HCT116 (cell line): ENCODE measurements at regions not wholly inside any gene's neighbourhood (a gene's known extent, or its start where the extent isn't known, plus 50 kb on each side); places are given as distances from the start of the nearest gene placed in this dataset.

ENCODE experiments used
- ATAC-seq: fragments of 200-7000 bp; cut with Tn5 transposase; 2 replicates; pipeline ENCODE4 v1.9.1; 2020; ENCODE audit warnings: mild to moderate bottlenecking, moderate library complexity
- BruUV-seq: library from RNA; stranded (reverse); fragments of 400-500 nt; replicated peaks from 2 replicates; lab custom pipeline; 2021; lab: Mats Ljungman, UMichigan
- CTCF ChIA-PET: fragments of 300-600 bp; sonication (Branson Sonifier 250); formaldehyde crosslinking; loops from one replicate; lab custom pipeline; 2021; ENCODE audit warnings: antibody characterized with exemption; lab: Charles Lee
- POLR2A ChIA-PET: fragments of 300-600, 350-600 bp; sonication (Branson Sonifier 250); formaldehyde crosslinking; loops from one replicate; lab custom pipeline; 2021; ENCODE audit warnings: antibody characterized with exemption; lab: Charles Lee
- RAD21 ChIA-PET, 2 experiments: fragments of 300-600 bp; sonication (Branson Sonifier 250); formaldehyde crosslinking; loops; one replicate each; lab custom pipeline; 2023; ENCODE audit warnings: low total read pairs in 2 of 2; ENCODE audit not compliant: uncharacterized antibody in 2 of 2, unreplicated experiment in 2 of 2, low non-redundant PET in 1 of 2; lab: Charles Lee
- DNase-seq: peaks from one replicate; pipeline ENCODE4 v3.0.0-alpha.2; 2010; ENCODE audit warnings: low read depth, low spot score
- H2AFZ ChIP-seq: fragments of 200-600 bp; shearing (Covaris generic), sonication (generic); 2 replicates; pipeline ENCODE4 v1.6.1; 2017; ENCODE audit warnings: low read depth, mixed run types, mixed read lengths, antibody characterized with exemption, low read length; ENCODE audit not compliant: poor library complexity, severe bottlenecking
- H3K27ac ChIP-seq: 2 replicates; pipeline ENCODE4 v1.5.1; 2012; ENCODE audit warnings: low read depth, low read length
- H3K27me3 ChIP-seq: fragments of 200-600 bp; sonication (generic); 2 replicates; pipeline ENCODE4 v1.6.1; 2016; ENCODE audit warnings: mixed run types, low read length, mixed read lengths; ENCODE audit not compliant: insufficient read depth
- H3K36me3 ChIP-seq, 2 experiments: fragments of 200-500 bp in 1 of 2; fragments of 200-600 bp in 1 of 2; sonication (Bioruptor generic) in 1 of 2; sonication (generic) in 1 of 2; 2 replicates each; pipeline versions ENCODE4 v1.5.1 to v1.6.1; 2014 to 2016; ENCODE audit warnings: low read length in 2 of 2, inconsistent platforms in 1 of 2, mixed read lengths in 1 of 2, mixed run types in 1 of 2; ENCODE audit not compliant: insufficient read depth in 2 of 2, control insufficient read depth in 1 of 2
- H3K4me1 ChIP-seq, 2 experiments: fragments of 200-600 bp in 1 of 2; sonication (generic) in 1 of 2; 2 replicates each; pipeline versions ENCODE4 v1.5.1 to v1.6.1; 2012 to 2017; ENCODE audit warnings: low read length in 2 of 2, inconsistent platforms in 1 of 2, mild to moderate bottlenecking in 1 of 2, mixed read lengths in 1 of 2, mixed run types in 1 of 2, moderate library complexity in 1 of 2; ENCODE audit not compliant: insufficient read depth in 2 of 2, control insufficient read depth in 1 of 2
- H3K4me2 ChIP-seq: fragments of 200-600 bp; sonication (generic); 2 replicates; pipeline ENCODE4 v1.6.1; 2017; ENCODE audit warnings: mixed run types, low read length, mixed read lengths
- H3K4me3 ChIP-seq, 2 experiments: fragments of 200-600 bp in 1 of 2; sonication (generic) in 1 of 2; replicated peaks in 1 of 2; 2 replicates each; pipeline ENCODE4 v1.5.1; 2011 to 2016; ENCODE audit warnings: low read length in 2 of 2, control low read depth in 1 of 2, low read depth in 1 of 2, mild to moderate bottlenecking in 1 of 2, mixed read lengths in 1 of 2, mixed run types in 1 of 2
- H3K79me2 ChIP-seq: fragments of 200-600 bp; sonication (generic); 2 replicates; pipeline ENCODE4 v1.6.1; 2017; ENCODE audit warnings: mild to moderate bottlenecking, mixed run types, low read length, moderate library complexity, mixed read lengths; ENCODE audit not compliant: insufficient read depth
- H3K9ac ChIP-seq: fragments of 200-600 bp; sonication (generic); 2 replicates; pipeline ENCODE4 v1.6.1; 2016; ENCODE audit warnings: low read length, mixed read lengths
- H3K9me2 ChIP-seq: fragments of 200-600 bp; sonication (generic), shearing (Covaris generic); 2 replicates; pipeline ENCODE4 v1.6.1; 2017; ENCODE audit warnings: mixed run types, mild to moderate bottlenecking, moderate library complexity; ENCODE audit not compliant: insufficient read depth
- H3K9me3 ChIP-seq, 2 experiments: fragments of 200-500 bp in 1 of 2; fragments of 200-600 bp in 1 of 2; sonication (Bioruptor generic) in 1 of 2; sonication (generic) in 1 of 2; 2 replicates each; pipeline ENCODE4 v1.6.1; 2014 to 2017; ENCODE audit warnings: low read length in 2 of 2, mixed read lengths in 2 of 2, inconsistent platforms in 1 of 2, low read depth in 1 of 2, mild to moderate bottlenecking in 1 of 2, mixed run types in 1 of 2, moderate library complexity in 1 of 2; ENCODE audit not compliant: control insufficient read depth in 1 of 2, insufficient read depth in 1 of 2
- H4K20me1 ChIP-seq: fragments of 200-600 bp; sonication (generic), shearing (Covaris generic); 2 replicates; pipeline ENCODE4 v1.6.1; 2017; ENCODE audit warnings: mixed run types, mild to moderate bottlenecking, moderate library complexity; ENCODE audit not compliant: insufficient read depth
- ATF3 ChIP-seq: IDR thresholded peaks from 2 replicates; pipeline ENCODE4 v1.6.1; 2012
- CBX3 ChIP-seq: IDR thresholded peaks from 2 replicates; pipeline ENCODE4 v1.6.1; 2012; ENCODE audit warnings: low read depth
- CEBPB ChIP-seq: IDR thresholded peaks from 2 replicates; pipeline ENCODE4 v1.6.1; 2012; ENCODE audit warnings: low read depth
- CTCF ChIP-seq, 3 experiments: fragments of 200-600 bp in 1 of 3; sonication (generic) in 1 of 3; IDR thresholded peaks in 2 of 3; conservative IDR thresholded peaks in 1 of 3; 2 replicates each; pipeline ENCODE4 v1.5.1; 2012 to 2017; ENCODE audit warnings: low read depth in 2 of 3, low read length in 2 of 3, antibody characterized with exemption in 1 of 3, borderline replicate concordance in 1 of 3, control low read depth in 1 of 3, mild to moderate bottlenecking in 1 of 3, mixed read lengths in 1 of 3, mixed run types in 1 of 3, moderate library complexity in 1 of 3; ENCODE audit not compliant: insufficient read depth in 1 of 3
- ELF1 ChIP-seq: IDR thresholded peaks from 2 replicates; pipeline ENCODE4 v1.6.1; 2012; ENCODE audit warnings: low read depth, borderline replicate concordance
- EZH2phosphoT487 ChIP-seq: fragments of 200-600 bp; IDR thresholded peaks from 2 replicates; pipeline ENCODE4 v1.6.1; 2018; ENCODE audit warnings: antibody characterized with exemption, borderline replicate concordance
- MAX ChIP-seq: IDR thresholded peaks from 2 replicates; pipeline ENCODE4 v1.6.1; 2012
- POLR2A ChIP-seq: IDR thresholded peaks from 2 replicates; pipeline ENCODE4 v1.7.0; 2011; ENCODE audit warnings: borderline replicate concordance; ENCODE audit not compliant: insufficient read depth, insufficient read length; ENCODE audit errors: extremely low read depth
- SIN3A ChIP-seq: IDR thresholded peaks from 2 replicates; pipeline ENCODE4 v1.6.1; 2012; ENCODE audit warnings: low read depth
- SRF ChIP-seq: IDR thresholded peaks from 2 replicates; pipeline ENCODE4 v1.6.1; 2012; ENCODE audit warnings: low read depth
- TCF7L2 ChIP-seq: IDR thresholded peaks from 2 replicates; pipeline ENCODE4 v1.7.0; 2011; ENCODE audit warnings: borderline replicate concordance, inconsistent platforms; ENCODE audit not compliant: insufficient read depth, insufficient read length; ENCODE audit errors: extremely low read depth
- YY1 ChIP-seq: IDR thresholded peaks from 2 replicates; pipeline ENCODE4 v1.6.1; 2011; ENCODE audit warnings: low read length, low read depth, moderate library complexity, mild to moderate bottlenecking; ENCODE audit not compliant: insufficient replicate concordance; ENCODE audit errors: extremely low read depth
- ZFX ChIP-seq: fragments of 450-650 bp; IDR thresholded peaks from 2 replicates; pipeline ENCODE4 v1.6.1; 2017
- ZNF274 ChIP-seq: fragments of 200-500 bp; sonication (Bioruptor generic); IDR thresholded peaks from 2 replicates; pipeline ENCODE4 v1.6.1; 2014; ENCODE audit warnings: mild to moderate bottlenecking, low read depth, low read length, inconsistent platforms
- intact Hi-C: fragments of 100-400 bp; cut with micrococcal nuclease; formaldehyde crosslinking; loops from 2 replicates; pipeline ENCODE4 v1.10.0; 2022

- POLR2A ChIA-PET: no interaction called here
These were observed 1059.5 kb downstream of the FAM181B start for GRCh38 chr11:81674211-81674610.

GRCh38 chr11:81673001-81673400 is 1060.7 kb downstream of the FAM181B start:
- H3K9me3 ChIP-seq: peaks cover 3 to 4% of the 10 kb centered on the region in 2 experiments; a peak in 2 of 4 replicates
- ChIA-PET POLR2A (no interaction called here), RAD21 (no interaction called here), CTCF (no interaction called here)
- no peaks in the 10 kb centered on the region for H3K4me1 ChIP-seq
- H4K20me1 ChIP-seq: no peaks in the 10 kb centered on the region
- H3K4me2 ChIP-seq: no peak overlapping the region
- no peak overlapping the region for H3K27ac ChIP-seq
- TF ChIP-seq ZFX: no peak
- no peak for TF ChIP-seq TCF7L2
- TF ChIP-seq YY1: no peak
- no peak for TF ChIP-seq CEBPB
- TF ChIP-seq ATF3: no peak
- TF ChIP-seq MAX: no peak
- no peak for TF ChIP-seq CBX3
- no peak for TF ChIP-seq ZNF274
- TF ChIP-seq SIN3A: no peak
- TF ChIP-seq SRF: no peak
- TF ChIP-seq POLR2A: no peak
- TF ChIP-seq EZH2phosphoT487: no peak
- TF ChIP-seq ELF1: no peak
- no peak overlapping the region for H3K4me3 ChIP-seq
- no peaks in the 10 kb centered on the region for H3K27me3 ChIP-seq
- H3K9ac ChIP-seq: no peak overlapping the region
- intact Hi-C loops: no loop called here
- H3K79me2 ChIP-seq: no peaks in the 10 kb centered on the region
- no peaks in the 10 kb centered on the region for H3K36me3 ChIP-seq
- DNase-seq: no peak
- H3K9me2 ChIP-seq: no peaks in the 10 kb centered on the region
- no TSS peak for BruUV-seq
- H2AFZ ChIP-seq: no peak overlapping the region
- ATAC-seq: no peak

More at GRCh38 chr11:81674211-81674610, 1059.5 kb downstream of the FAM181B start:
- BruUV-seq: no TSS peak
- Histone ChIP-seq H3K4me2 (no peak overlapping the region), H3K27me3 (no peaks in the 10 kb centered on the region), H3K36me3 (no peaks in the 10 kb centered on the region), H3K9ac (no peak overlapping the region)
- CTCF ChIA-PET: no interaction called here
- intact Hi-C loops: no loop called here
- TF ChIP-seq CTCF (IDR thresholded peaks at IDR 0.05 in 2 of 3, conservative IDR thresholded peaks at IDR 0.05 in 1 of 3; ENCODE audit: borderline replicate concordance in 1 of 3, insufficient read depth in 1 of 3, low read depth in 2 of 3, low read length in 2 of 3): no peak
- no peak for TF ChIP-seq YY1
- TF ChIP-seq, all 23 proteins: peak for 0
- H3K9me2 ChIP-seq: no peaks in the 10 kb centered on the region
- peaks cover 3 to 4% of the 10 kb centered on the region in 2 experiments; a peak in 2 of 4 replicates for H3K9me3 ChIP-seq
- no peak for DNase-seq
- no peak overlapping the region for H3K27ac ChIP-seq
- RAD21 ChIA-PET: no interaction called here
- H3K79me2 ChIP-seq: no peaks in the 10 kb centered on the region
- no peaks in the 10 kb centered on the region for H3K4me1 ChIP-seq
- H4K20me1 ChIP-seq: no peaks in the 10 kb centered on the region
- H3K4me3 ChIP-seq: no peak overlapping the region
- no peak for ATAC-seq
- no peak overlapping the region for H2AFZ ChIP-seq
